ENCODE measurements at regions not wholly inside any gene's neighbourhood (a gene's known extent, or its start where the extent isn't known, plus 50 kb on each side); places are given as distances from the start of the nearest gene placed in this dataset.

- no peak for TF ChIP-seq TCF7L2 (IDR thresholded peaks at IDR 0.05; ENCODE audit: low read depth, low read length)
- TF ChIP-seq CTCF (IDR thresholded peaks at IDR 0.05) = no peak
These were observed 654.5 kb downstream of the STIM2 start for GRCh38 chr4:27515140-27515539.

All from Panc1 (cell line).